ENCODE measurements at regions not wholly inside any gene's neighbourhood (a gene's known extent, or its start where the extent isn't known, plus 50 kb on each side); places are given as distances from the start of the nearest gene placed in this dataset.

GRCh38 chr7:106523482-106523881 lies 137.5 kb downstream of the CCDC71L start (continued):
- TF ChIP-seq SIN3A (IDR thresholded peaks at IDR 0.05; ENCODE audit: low read depth), result no peak

- Histone ChIP-seq H3K9me3 (ENCODE audit: control insufficient read depth in 1 of 2, insufficient read depth in 1 of 2, low read depth in 1 of 2, low read length in 2 of 2) (no peaks in the 10 kb centered on the region), H4K20me1 (ENCODE audit: insufficient read depth) (no peaks in the 10 kb centered on the region), H3K27me3 (ENCODE audit: insufficient read depth, low read length) (no peaks in the 10 kb centered on the region), H3K4me1 (ENCODE audit: control insufficient read depth in 1 of 2, insufficient read depth in 2 of 2, low read length in 2 of 2) (peaks cover 0 to 7% of the 10 kb centered on the region in 2 experiments; a peak in 1 of 4 replicates), H3K4me2 (ENCODE audit: low read length) (no peak overlapping the region), H3K36me3 (ENCODE audit: control insufficient read depth in 1 of 2, insufficient read depth in 2 of 2, low read length in 2 of 2) (no peaks in the 10 kb centered on the region), H2AFZ (ENCODE audit: low read depth, low read length, poor library complexity, severe bottlenecking) (no peak overlapping the region), H3K4me3 (replicated peaks in 1 of 2; ENCODE audit: low read depth in 1 of 2, low read length in 2 of 2) (no peak overlapping the region), H3K9me2 (ENCODE audit: insufficient read depth) (no peaks in the 10 kb centered on the region), H3K79me2 (ENCODE audit: insufficient read depth, low read length) (no peaks in the 10 kb centered on the region), H3K27ac (ENCODE audit: low read depth, low read length) (no peak overlapping the region), H3K9ac (ENCODE audit: low read length) (no peak overlapping the region)
- no TSS peak for BruUV-seq (replicated peaks)
- ChIA-PET RAD21 (ENCODE audit: low non-redundant PET in 1 of 2, low total read pairs in 2 of 2, uncharacterized antibody in 2 of 2, unreplicated experiment in 2 of 2) (no interaction called here), CTCF (no interaction called here), POLR2A (no interaction called here)
- intact Hi-C loops (cut with micrococcal nuclease), result loop anchor here (5.0 kb wide), 1 partner anchor 345 kb away; no protein-coding TSS in a partner anchor
- TF ChIP-seq, protein P1, sequence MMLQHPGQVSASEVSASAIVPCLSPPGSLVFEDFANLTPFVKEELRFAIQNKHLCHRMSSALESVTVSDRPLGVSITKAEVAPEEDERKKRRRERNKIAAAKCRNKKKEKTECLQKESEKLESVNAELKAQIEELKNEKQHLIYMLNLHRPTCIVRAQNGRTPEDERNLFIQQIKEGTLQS (IDR thresholded peaks at IDR 0.05), result no peak
- TF ChIP-seq EZH2phosphoT487 (IDR thresholded peaks at IDR 0.05; ENCODE audit: borderline replicate concordance), result no peak
- TF ChIP-seq JUND (IDR thresholded peaks at IDR 0.05), result no peak
- no peak for TF ChIP-seq SRF (IDR thresholded peaks at IDR 0.05; ENCODE audit: low read depth)
- TF ChIP-seq FOSL1 (IDR thresholded peaks at IDR 0.05; ENCODE audit: low read depth), result no peak
- TF ChIP-seq POLR2AphosphoS5 (IDR thresholded peaks at IDR 0.05; ENCODE audit: low read depth, low read length), result no peak
- TF ChIP-seq EGR1 (IDR thresholded peaks at IDR 0.05; ENCODE audit: low read depth), result no peak
- no peak for TF ChIP-seq YY1 (IDR thresholded peaks at IDR 0.05; ENCODE audit: extremely low read depth, insufficient replicate concordance, low read depth, low read length)
- no peak for TF ChIP-seq EZH2 (IDR thresholded peaks at IDR 0.05)
- TF ChIP-seq ZBTB33 (IDR thresholded peaks at IDR 0.05; ENCODE audit: extremely low read depth, insufficient replicate concordance, low read length), result no peak
- TF ChIP-seq CBX3 (IDR thresholded peaks at IDR 0.05; ENCODE audit: low read depth), result no peak
- no peak for TF ChIP-seq POLR2A (IDR thresholded peaks at IDR 0.05; ENCODE audit: borderline replicate concordance, extremely low read depth, insufficient read depth, insufficient read length)
- no peak for TF ChIP-seq RAD21 (IDR thresholded peaks at IDR 0.05; ENCODE audit: low read depth)
- no peak for DNase-seq (ENCODE audit: low read depth, low spot score)
- ATAC-seq, result no peak
These were observed 138.3 kb downstream of the CCDC71L start for GRCh38 chr7:106522696-106523095.

Measured in HCT116 (cell line).